Activated B cell treated with CpG ODN at 0.5 μM for 24 hours (primary cell): ENCODE measurements at regions not wholly inside any gene's neighbourhood (a gene's known extent, or its start where the extent isn't known, plus 50 kb on each side); places are given as distances from the start of the nearest gene placed in this dataset.

Source experiments
- ATAC-seq: fragments of 200-7000 bp; cut with Tn5 transposase; one replicate; pipeline ENCODE4 v1.10.0; 2021; ENCODE audit warnings: low read depth, mild to moderate bottlenecking, moderate library complexity
- CTCF ChIA-PET: fragments of 350-600 bp; sonication (Branson Sonifier 250); formaldehyde crosslinking; loops from one replicate; lab custom pipeline; 2021; ENCODE audit warnings: antibody characterized with exemption; lab: Charles Lee
- POLR2A ChIA-PET: fragments of 350-600 bp; sonication (Branson Sonifier 250); formaldehyde crosslinking; loops from one replicate; lab custom pipeline; 2021; ENCODE audit warnings: antibody characterized with exemption; lab: Charles Lee
- DNase-seq: peaks from one replicate; pipeline ENCODE4 v3.0.0; 2022
- H3K27ac Mint-ChIP-seq: one replicate; pipeline ENCODE4 v1.8.0; 2020; ENCODE audit warnings: mixed read lengths
- H3K27me3 Mint-ChIP-seq: one replicate; pipeline ENCODE4 v1.8.0; 2021; ENCODE audit warnings: mixed read lengths
- H3K36me3 Mint-ChIP-seq: one replicate; pipeline ENCODE4 v1.8.0; 2021; ENCODE audit warnings: low read depth, mixed read lengths
- H3K4me1 Mint-ChIP-seq: one replicate; pipeline ENCODE4 v1.8.0; 2021; ENCODE audit warnings: mixed read lengths
- H3K4me3 Mint-ChIP-seq: one replicate; pipeline ENCODE4 v1.8.0; 2020; ENCODE audit warnings: mild to moderate bottlenecking, mixed read lengths
- H3K9me3 Mint-ChIP-seq: one replicate; pipeline ENCODE4 v1.8.0; 2020; ENCODE audit warnings: mixed read lengths
- CTCF ChIP-seq: fragments of 200-600 bp; IDR thresholded peaks from one replicate; pipeline ENCODE4 v1.8.0; 2022; ENCODE audit warnings: antibody characterized with exemption, mild to moderate bottlenecking
- intact Hi-C: fragments of 100-400 bp; cut with micrococcal nuclease; formaldehyde crosslinking; loops from one replicate; pipeline ENCODE4 v1.15.1; 2024

GRCh38 chr9:116094846-116095245 lies 58.7 kb upstream of the PAPPA start:
- H3K36me3 Mint-ChIP-seq = no peaks in the 10 kb centered on the region
- no peak overlapping the region for H3K4me3 Mint-ChIP-seq
- ATAC-seq (no peak), DNase-seq (no peak)
- CTCF ChIA-PET = no interaction called here
- no peak overlapping the region for H3K27ac Mint-ChIP-seq
- intact Hi-C loops = no loop called here
- H3K4me1 Mint-ChIP-seq = no peaks in the 10 kb centered on the region
- no peak for TF ChIP-seq CTCF
- H3K9me3 Mint-ChIP-seq = no peaks in the 10 kb centered on the region
- no peaks in the 10 kb centered on the region for H3K27me3 Mint-ChIP-seq
- POLR2A ChIA-PET = no interaction called here

GRCh38 chr9:116095403-116095802 lies 58.2 kb upstream of the PAPPA start:
- ChIA-PET CTCF (no interaction called here), POLR2A (no interaction called here)
- Mint-ChIP-seq H3K27ac (no peak overlapping the region), H3K27me3 (no peaks in the 10 kb centered on the region), H3K4me1 (no peaks in the 10 kb centered on the region), H3K4me3 (no peak overlapping the region), H3K36me3 (no peaks in the 10 kb centered on the region), H3K9me3 (no peaks in the 10 kb centered on the region)
- ATAC-seq = no peak
- no peak for DNase-seq
- TF ChIP-seq CTCF = no peak
- intact Hi-C loops = no loop called here

GRCh38 chr9:116096046-116096445 lies 57.5 kb upstream of the PAPPA start:
- no peak for TF ChIP-seq CTCF

GRCh38 chr9:116096853-116097252 lies 56.7 kb upstream of the PAPPA start:
- ATAC-seq = no peak
- no peaks in the 10 kb centered on the region for H3K27me3 Mint-ChIP-seq
- H3K9me3 Mint-ChIP-seq = no peaks in the 10 kb centered on the region
- H3K36me3 Mint-ChIP-seq = no peaks in the 10 kb centered on the region
- POLR2A ChIA-PET = no interaction called here
- CTCF ChIA-PET = no interaction called here
- no peak for DNase-seq
- H3K27ac Mint-ChIP-seq = no peak overlapping the region
- no peak for TF ChIP-seq CTCF
- intact Hi-C loops = no loop called here
- H3K4me1 Mint-ChIP-seq = no peaks in the 10 kb centered on the region
- no peak overlapping the region for H3K4me3 Mint-ChIP-seq

More at GRCh38 chr9:116096046-116096445, 57.5 kb upstream of the PAPPA start:
- Mint-ChIP-seq H3K27ac (no peak overlapping the region), H3K36me3 (no peaks in the 10 kb centered on the region), H3K27me3 (no peaks in the 10 kb centered on the region), H3K4me3 (no peak overlapping the region), H3K4me1 (no peaks in the 10 kb centered on the region), H3K9me3 (no peaks in the 10 kb centered on the region)
- DNase-seq (no peak), ATAC-seq (no peak)
- intact Hi-C loops = no loop called here
- CTCF ChIA-PET = no interaction called here
- POLR2A ChIA-PET = no interaction called here

- Mint-ChIP-seq H3K4me3 (no peak overlapping the region), H3K27ac (no peak overlapping the region), H3K36me3 (no peaks in the 10 kb centered on the region), H3K27me3 (no peaks in the 10 kb centered on the region), H3K4me1 (no peaks in the 10 kb centered on the region), H3K9me3 (no peaks in the 10 kb centered on the region)
- ATAC-seq (no peak), DNase-seq (no peak)
- intact Hi-C loops = no loop called here
- ChIA-PET POLR2A (no interaction called here), CTCF (no interaction called here)
- TF ChIP-seq CTCF = no peak
Observed at GRCh38 chr9:116098476-116098875, 55.1 kb upstream of the PAPPA start.
